Neural cell (in vitro differentiated cells): ENCODE measurements at regions not wholly inside any gene's neighbourhood (a gene's known extent, or its start where the extent isn't known, plus 50 kb on each side); places are given as distances from the start of the nearest gene placed in this dataset.

ENCODE experiments used
- H2AFZ ChIP-seq: fragments of 200-600, 300-800 bp; sonication (generic), shearing (Covaris generic); 2 replicates; pipeline ENCODE4 v1.6.0; 2014; ENCODE audit warnings: low read depth, mild to moderate bottlenecking, antibody characterized with exemption, low read length, moderate library complexity
- H3F3A ChIP-seq: fragments of 200-600 bp; shearing (Covaris generic); 2 replicates; pipeline ENCODE4 v1.6.1; 2016; ENCODE audit warnings: mild to moderate bottlenecking, moderate library complexity, mixed read lengths, antibody characterized with exemption, low read length; ENCODE audit not compliant: insufficient read depth, poor library complexity, severe bottlenecking
- H3K27ac ChIP-seq: fragments of 200-600, 300-800 bp; sonication (generic), shearing (Covaris generic); 2 replicates; pipeline ENCODE4 v1.5.1; 2014; ENCODE audit warnings: mild to moderate bottlenecking, low read length, moderate library complexity
- H3K27me3 ChIP-seq: fragments of 300-800, 200-600 bp; sonication (generic), shearing (Covaris generic); 2 replicates; pipeline ENCODE4 v1.6.0; 2014; ENCODE audit warnings: mild to moderate bottlenecking, low read depth, low read length, moderate library complexity; ENCODE audit not compliant: insufficient read depth
- H3K36me3 ChIP-seq: fragments of 300-800, 200-600 bp; sonication (generic), shearing (Covaris generic); 2 replicates; pipeline ENCODE4 v1.5.1; 2014; ENCODE audit warnings: mild to moderate bottlenecking, antibody characterized with exemption, low read length, moderate library complexity; ENCODE audit not compliant: insufficient read depth
- H3K4me2 ChIP-seq: fragments of 300-800, 200-600 bp; sonication (generic), shearing (Covaris generic); 2 replicates; pipeline ENCODE4 v1.6.0; 2014; ENCODE audit warnings: mild to moderate bottlenecking, low read length
- H3K4me3 ChIP-seq: fragments of 300-800, 200-600 bp; sonication (generic), shearing (Covaris generic); 2 replicates; pipeline ENCODE4 v1.5.1; 2014; ENCODE audit warnings: mild to moderate bottlenecking, low read length, moderate library complexity
- H3K79me2 ChIP-seq: fragments of 200-600 bp; shearing (Covaris generic); replicated peaks from 2 replicates; pipeline ENCODE4 v1.6.0; 2014; ENCODE audit warnings: mild to moderate bottlenecking, low read length, moderate library complexity; ENCODE audit not compliant: insufficient read depth
- H3K9ac ChIP-seq: fragments of 300-800, 200-600 bp; sonication (generic), shearing (Covaris generic); 2 replicates; pipeline ENCODE4 v1.6.1; 2016; ENCODE audit warnings: mild to moderate bottlenecking, low read length, mixed read lengths
- H3K9me2 ChIP-seq: fragments of 200-600 bp; shearing (Covaris generic); 2 replicates; pipeline ENCODE4 v1.6.1; 2016; ENCODE audit warnings: mild to moderate bottlenecking, low read length, mixed read lengths; ENCODE audit not compliant: insufficient read depth
- H3K9me3 ChIP-seq: fragments of 200-600, 300-800 bp; sonication (generic), shearing (Covaris generic); 2 replicates; pipeline ENCODE4 v1.6.1; 2016; ENCODE audit warnings: mild to moderate bottlenecking, mixed run types, low read length, moderate library complexity, mixed read lengths
- H4K20me1 ChIP-seq: fragments of 200-600 bp; shearing (Covaris generic); 2 replicates; pipeline ENCODE4 v1.6.1; 2016; ENCODE audit warnings: mild to moderate bottlenecking, mixed run types; ENCODE audit not compliant: insufficient read depth
- CTCF ChIP-seq: fragments of 450-650 bp; IDR thresholded peaks from 2 replicates; pipeline ENCODE4 v1.5.1; 2014; ENCODE audit warnings: antibody characterized with exemption, mild to moderate bottlenecking, moderate library complexity; ENCODE audit not compliant: poor library complexity, severe bottlenecking
- EP300 ChIP-seq: fragments of 450-650 bp; conservative IDR thresholded peaks from 2 replicates; pipeline ENCODE4 v1.6.1; 2014; ENCODE audit warnings: antibody characterized with exemption, mild to moderate bottlenecking, moderate library complexity; ENCODE audit not compliant: poor library complexity, severe bottlenecking
- EZH2 ChIP-seq: fragments of 200-600, 300-800 bp; shearing (Covaris generic), sonication (generic); IDR thresholded peaks from 2 replicates; pipeline ENCODE4 v1.6.1; 2014; ENCODE audit warnings: antibody characterized with exemption, low read length, borderline replicate concordance, mild to moderate bottlenecking; ENCODE audit not compliant: insufficient read depth, poor library complexity, severe bottlenecking
- MXI1 ChIP-seq: fragments of 450-650 bp; conservative IDR thresholded peaks from 2 replicates; pipeline ENCODE4 v1.6.1; 2014; ENCODE audit warnings: antibody characterized with exemption, mild to moderate bottlenecking; ENCODE audit not compliant: poor library complexity, severe bottlenecking
- POLR2AphosphoS5 ChIP-seq: IDR thresholded peaks from 2 replicates; pipeline ENCODE4 v1.6.1; 2012
- RAD21 ChIP-seq: fragments of 450-650 bp; conservative IDR thresholded peaks from 2 replicates; pipeline ENCODE4 v1.6.1; 2014; ENCODE audit warnings: antibody characterized with exemption, mild to moderate bottlenecking, moderate library complexity
- REST ChIP-seq: IDR thresholded peaks from 2 replicates; pipeline ENCODE4 v1.6.1; 2012; ENCODE audit warnings: borderline replicate concordance
- SMC3 ChIP-seq: fragments of 450-650 bp; conservative IDR thresholded peaks from 2 replicates; pipeline ENCODE4 v1.6.1; 2014; ENCODE audit warnings: antibody characterized with exemption, mild to moderate bottlenecking, moderate library complexity; ENCODE audit not compliant: poor library complexity
- TAF1 ChIP-seq: IDR thresholded peaks from 2 replicates; pipeline ENCODE4 v1.6.1; 2012; ENCODE audit warnings: low read depth

GRCh38 chr22:27046086-27046485, 388.7 kb downstream of the MIAT start:
- Histone ChIP-seq H3K9me3 (no peaks in the 10 kb centered on the region), H3F3A (no peaks in the 10 kb centered on the region), H3K9ac (no peak overlapping the region), H3K4me2 (no peak overlapping the region), H4K20me1 (no peaks in the 10 kb centered on the region), H3K79me2 (no peaks in the 10 kb centered on the region), H3K9me2 (no peaks in the 10 kb centered on the region), H3K4me3 (no peak overlapping the region), H3K36me3 (no peaks in the 10 kb centered on the region), H3K27me3 (no peaks in the 10 kb centered on the region), H2AFZ (no peak overlapping the region), H3K27ac (no peak overlapping the region)
- TF ChIP-seq EZH2 (no peak), TAF1 (no peak), EP300 (no peak), RAD21 (no peak), REST (no peak), CTCF (no peak), POLR2AphosphoS5 (no peak), SMC3 (no peak), MXI1 (no peak)

- TF ChIP-seq EZH2 (no peak), CTCF (no peak), POLR2AphosphoS5 (no peak), SMC3 (no peak), MXI1 (no peak), RAD21 (no peak), EP300 (no peak), TAF1 (no peak), REST (no peak)
- H3K27me3 ChIP-seq = no peaks in the 10 kb centered on the region
Observed at GRCh38 chr22:27046603-27047002, 389.2 kb downstream of the MIAT start.

More at GRCh38 chr22:27046603-27047002, 389.2 kb downstream of the MIAT start:
- H2AFZ ChIP-seq = no peak overlapping the region
- no peak overlapping the region for H3K4me3 ChIP-seq
- H3K79me2 ChIP-seq = no peaks in the 10 kb centered on the region
- no peaks in the 10 kb centered on the region for H3F3A ChIP-seq
- no peaks in the 10 kb centered on the region for H4K20me1 ChIP-seq
- no peak overlapping the region for H3K4me2 ChIP-seq
- no peaks in the 10 kb centered on the region for H3K9me2 ChIP-seq
- no peaks in the 10 kb centered on the region for H3K9me3 ChIP-seq
- H3K27ac ChIP-seq = no peak overlapping the region
- H3K9ac ChIP-seq = no peak overlapping the region
- H3K36me3 ChIP-seq = no peaks in the 10 kb centered on the region
